ENCODE measurements at regions not wholly inside any gene's neighbourhood (a gene's known extent, or its start where the extent isn't known, plus 50 kb on each side); places are given as distances from the start of the nearest gene placed in this dataset.
A peak's percentile ranks its signal among the peaks of the same experiment; 100 is the strongest.

DNA sequence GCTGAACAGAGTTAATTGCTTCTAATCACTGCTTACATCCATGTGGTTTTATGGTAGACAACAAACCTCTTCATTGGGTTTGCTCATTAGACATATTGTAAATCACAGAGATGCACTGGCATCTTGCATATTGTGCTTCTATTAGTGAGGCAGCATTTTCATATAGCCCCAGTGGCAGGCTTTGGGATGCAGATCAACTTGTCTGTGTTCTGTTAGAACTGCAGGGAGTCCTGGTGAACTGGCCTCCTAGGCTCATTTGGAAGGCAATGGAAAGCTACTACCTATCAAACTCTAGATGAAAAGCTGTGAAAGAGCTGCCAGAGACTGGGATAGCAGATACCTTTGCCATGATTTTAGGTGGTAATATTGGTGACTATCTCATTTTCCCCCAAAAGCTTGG, 108.8 kb downstream of the NAA11 start:
- Histone ChIP-seq H4K5ac (ENCODE audit: insufficient read length, low read depth, low read length) (no peak overlapping the region), H2BK120ac (ENCODE audit: low read depth, low read length, poor library complexity, severe bottlenecking) (no peak overlapping the region), H3K4me1 (ENCODE audit: insufficient read depth, low read length) (peaks cover 2% of the 10 kb centered on the region; the same call in 1 of the 2 replicates), H3K14ac (ENCODE audit: insufficient read depth, low read length) (no peak overlapping the region), H4K8ac (replicated peaks; ENCODE audit: insufficient read length, low read depth, low read length) (no peak overlapping the region), H2BK12ac (ENCODE audit: insufficient read length, low read depth, low read length) (no peak overlapping the region), H3K9ac (ENCODE audit: extremely low read depth, insufficient read length, low read length) (no peak overlapping the region), H2AK5ac (ENCODE audit: insufficient read length, low read length) (no peak overlapping the region), H3K4ac (ENCODE audit: low read depth, low read length) (no peak overlapping the region), H4K20me1 (ENCODE audit: control insufficient read depth, insufficient read depth, insufficient read length) (no peaks in the 10 kb centered on the region), H3K9me3 (ENCODE audit: control insufficient read depth, low read depth, low read length) (no peaks in the 10 kb centered on the region), H4K91ac (ENCODE audit: insufficient read length, low read depth, low read length) (no peak overlapping the region), H3K18ac (ENCODE audit: insufficient read length, low read depth, low read length) (no peak overlapping the region), H3T11ph (ENCODE audit: low read length) (no peak overlapping the region), H3K56ac (ENCODE audit: insufficient read length, low read depth, low read length) (no peak overlapping the region), H3K23ac (ENCODE audit: insufficient read length, low read depth, low read length) (no peak overlapping the region), H2BK15ac (ENCODE audit: low read depth, low read length) (no peak overlapping the region), H3K23me2 (ENCODE audit: insufficient read length, low read depth, low read length, poor library complexity, severe bottlenecking) (no peaks in the 10 kb centered on the region), H2BK20ac (ENCODE audit: low read depth, low read length, poor library complexity, severe bottlenecking) (no peak overlapping the region), H3K4me2 (ENCODE audit: insufficient read depth, insufficient read length, low read length) (no peak overlapping the region), H2BK5ac (ENCODE audit: insufficient read length, low read length) (no peak overlapping the region), H3K27me3 (ENCODE audit: insufficient read depth, low read length) (no peaks in the 10 kb centered on the region), H3K27ac (ENCODE audit: insufficient read length, low read depth, low read length) (no peak overlapping the region), H3K79me1 (ENCODE audit: insufficient read depth, low read depth, low read length, poor library complexity, severe bottlenecking) (no peaks in the 10 kb centered on the region), H3K79me2 (ENCODE audit: insufficient read depth, low read length) (no peaks in the 10 kb centered on the region), H2AFZ (ENCODE audit: low read length) (no peak overlapping the region)
- peaks cover 15% of the 10 kb centered on the region in 2 experiments for H3K4me1 Mint-ChIP-seq
- peaks cover 0 to 1% (median 0%) of the 10 kb centered on the region in 3 experiments; a peak in 2 of 7 replicates for H3K36me3 Mint-ChIP-seq (ENCODE audit: insufficient read depth in 1 of 3, low read depth in 3 of 3)
- H3K9me3 Mint-ChIP-seq, result peaks cover 0 to 2% of the 10 kb centered on the region in 2 experiments; a peak in 2 of 5 replicates
- no peak overlapping the region for H3K4me3 Mint-ChIP-seq
- H3K27me3 Mint-ChIP-seq (ENCODE audit: low read depth), result no peaks in the 10 kb centered on the region
- TF ChIP-seq, protein P1, sequence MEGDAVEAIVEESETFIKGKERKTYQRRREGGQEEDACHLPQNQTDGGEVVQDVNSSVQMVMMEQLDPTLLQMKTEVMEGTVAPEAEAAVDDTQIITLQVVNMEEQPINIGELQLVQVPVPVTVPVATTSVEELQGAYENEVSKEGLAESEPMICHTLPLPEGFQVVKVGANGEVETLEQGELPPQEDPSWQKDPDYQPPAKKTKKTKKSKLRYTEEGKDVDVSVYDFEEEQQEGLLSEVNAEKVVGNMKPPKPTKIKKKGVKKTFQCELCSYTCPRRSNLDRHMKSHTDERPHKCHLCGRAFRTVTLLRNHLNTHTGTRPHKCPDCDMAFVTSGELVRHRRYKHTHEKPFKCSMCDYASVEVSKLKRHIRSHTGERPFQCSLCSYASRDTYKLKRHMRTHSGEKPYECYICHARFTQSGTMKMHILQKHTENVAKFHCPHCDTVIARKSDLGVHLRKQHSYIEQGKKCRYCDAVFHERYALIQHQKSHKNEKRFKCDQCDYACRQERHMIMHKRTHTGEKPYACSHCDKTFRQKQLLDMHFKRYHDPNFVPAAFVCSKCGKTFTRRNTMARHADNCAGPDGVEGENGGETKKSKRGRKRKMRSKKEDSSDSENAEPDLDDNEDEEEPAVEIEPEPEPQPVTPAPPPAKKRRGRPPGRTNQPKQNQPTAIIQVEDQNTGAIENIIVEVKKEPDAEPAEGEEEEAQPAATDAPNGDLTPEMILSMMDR (conservative IDR thresholded peaks at IDR 0.05), result no peak
- peak; percentile 44 for DNase-seq
- peak overlapping the region in 1 of 3 experiments; percentile 88; a peak in 3 of 7 replicates for H3K27ac Mint-ChIP-seq

Measured in H9 (cell line).